Prostate gland (tissue), 2 donors: ENCODE measurements at regions not wholly inside any gene's neighbourhood (a gene's known extent, or its start where the extent isn't known, plus 50 kb on each side); places are given as distances from the start of the nearest gene placed in this dataset.

Experiments
- DNase-seq: peaks from one replicate; pipeline ENCODE4 v3.0.0-alpha.2; 2019; ENCODE audit warnings: low spot score
- H3K27ac ChIP-seq, 2 donors: fragments of 200-600 bp; sonication (generic); 2 replicates each; pipeline ENCODE4 v1.5.1; 2017 to 2019
- H3K27me3 ChIP-seq: fragments of 200-600 bp; sonication (generic); replicated peaks from 2 replicates; pipeline ENCODE4 v1.5.1; 2019; ENCODE audit not compliant: insufficient read depth
- H3K36me3 ChIP-seq, 2 donors: fragments of 200-600 bp; sonication (generic); 1 replicate in 1 of 2; 2 replicates in 1 of 2; pipeline versions ENCODE4 v1.5.1 to v1.8.1; 2017 to 2019
- H3K4me1 ChIP-seq: fragments of 200-600 bp; sonication (generic); replicated peaks from 2 replicates; pipeline ENCODE4 v1.5.1; 2019
- H3K4me3 ChIP-seq, 2 donors: fragments of 200-600 bp; sonication (generic); 2 replicates each; pipeline ENCODE4 v1.5.1; 2017 to 2019
- H3K9me3 ChIP-seq: fragments of 200-600 bp; sonication (generic); 2 replicates; pipeline ENCODE4 v1.5.1; 2017
- POLR2A ChIP-seq: fragments of 450-650 bp; IDR thresholded peaks from one replicate; pipeline ENCODE4 v1.6.1; 2016; ENCODE audit warnings: antibody characterized with exemption, mild to moderate bottlenecking
- POLR2AphosphoS5 ChIP-seq: sonication (generic); formaldehyde crosslinking; IDR thresholded peaks from one replicate; pipeline ENCODE4 v1.6.1; 2017; ENCODE audit warnings: antibody characterized with exemption
- WGBS: methylation state at CpG from one replicate; pipeline ENCODE4 v1.1.5; 2018; 5-methylcytosine and 5-hydroxymethylcytosine counted together
- intact Hi-C: fragments of 100-400 bp; cut with DNase I; formaldehyde crosslinking; loops from one replicate; pipeline ENCODE4 v1.14.2; 2022
- TF ChIP-seq, protein P1 (sequence below), 4 experiments: fragments of 200-600 bp in 2 of 4; fragments of 450-650 bp in 2 of 4; sonication (generic) in 2 of 4; IDR thresholded peaks; 1 replicate in 3 of 4; 2 replicates in 1 of 4; pipeline ENCODE4 v1.5.1; 2016 to 2019; ENCODE audit warnings: antibody characterized with exemption in 4 of 4, mild to moderate bottlenecking in 2 of 4, moderate library complexity in 2 of 4

DNA sequence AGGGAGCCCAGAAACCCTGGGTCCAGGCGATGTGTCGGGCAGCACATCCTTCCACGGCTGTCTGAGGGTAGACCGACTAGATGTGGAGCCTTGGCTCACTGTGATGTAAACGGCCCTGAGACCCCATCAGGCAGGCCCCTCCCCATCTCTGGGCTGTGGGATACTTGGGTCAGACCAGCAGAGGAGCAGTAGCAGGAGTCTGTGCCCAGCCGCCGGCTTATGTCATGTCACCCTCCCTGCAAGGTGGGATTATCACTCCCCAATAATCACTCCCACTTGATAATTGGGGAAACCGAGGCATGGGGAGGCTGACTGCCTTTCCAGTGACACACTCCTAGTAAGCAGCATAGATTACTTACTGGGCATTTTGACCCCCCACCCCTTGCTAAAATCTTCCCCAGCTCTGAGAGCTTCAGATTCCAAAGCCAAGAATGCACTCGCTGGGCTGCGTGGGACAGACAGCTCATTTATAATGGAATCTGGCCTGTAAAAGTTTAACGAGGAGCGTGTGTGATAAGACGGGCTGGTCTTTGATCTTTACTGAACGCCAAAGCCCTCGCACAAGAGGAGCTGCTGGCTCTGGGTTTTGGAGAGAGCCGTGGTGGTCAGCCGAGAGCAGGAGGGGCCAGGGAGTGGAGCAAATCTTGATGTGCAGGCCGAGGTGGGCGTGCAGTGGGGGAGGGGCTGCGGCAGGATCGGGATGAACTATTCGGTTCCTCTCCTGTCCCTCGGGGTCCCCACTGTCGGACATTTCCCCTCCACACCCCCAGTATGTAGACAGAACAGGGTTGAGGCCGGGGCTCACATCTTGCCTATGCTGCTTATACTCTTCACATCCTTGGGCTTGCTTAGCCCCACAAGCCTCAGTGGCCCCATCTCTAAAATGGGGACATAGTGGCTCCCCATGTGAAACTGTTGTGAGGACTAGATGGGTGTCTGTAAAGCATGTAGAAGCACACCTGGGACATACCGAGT lies 200.0 kb downstream of the GLI2 start:
- TF ChIP-seq POLR2A, result no peak
- TF ChIP-seq POLR2AphosphoS5, result peak; percentile 60
- peak; percentile 64 for DNase-seq
- no peaks in the 10 kb centered on the region for H3K9me3 ChIP-seq
- H3K4me3 ChIP-seq, result no peak overlapping the region
- no peaks in the 10 kb centered on the region for H3K27me3 ChIP-seq
- H3K27ac ChIP-seq, result peak overlapping the region; percentile 41 to 66
- intact Hi-C loops, result loop anchor here (5.0 kb wide), 2 partner anchors 68 to 198 kb away; partner anchors contain the start of gene GLI2
- H3K36me3 ChIP-seq, result no peaks in the 10 kb centered on the region
- WGBS, result 27% methylated on average over 26 of the region's 26 CpGs
- peaks cover 41% of the 10 kb centered on the region for H3K4me1 ChIP-seq

DNA sequence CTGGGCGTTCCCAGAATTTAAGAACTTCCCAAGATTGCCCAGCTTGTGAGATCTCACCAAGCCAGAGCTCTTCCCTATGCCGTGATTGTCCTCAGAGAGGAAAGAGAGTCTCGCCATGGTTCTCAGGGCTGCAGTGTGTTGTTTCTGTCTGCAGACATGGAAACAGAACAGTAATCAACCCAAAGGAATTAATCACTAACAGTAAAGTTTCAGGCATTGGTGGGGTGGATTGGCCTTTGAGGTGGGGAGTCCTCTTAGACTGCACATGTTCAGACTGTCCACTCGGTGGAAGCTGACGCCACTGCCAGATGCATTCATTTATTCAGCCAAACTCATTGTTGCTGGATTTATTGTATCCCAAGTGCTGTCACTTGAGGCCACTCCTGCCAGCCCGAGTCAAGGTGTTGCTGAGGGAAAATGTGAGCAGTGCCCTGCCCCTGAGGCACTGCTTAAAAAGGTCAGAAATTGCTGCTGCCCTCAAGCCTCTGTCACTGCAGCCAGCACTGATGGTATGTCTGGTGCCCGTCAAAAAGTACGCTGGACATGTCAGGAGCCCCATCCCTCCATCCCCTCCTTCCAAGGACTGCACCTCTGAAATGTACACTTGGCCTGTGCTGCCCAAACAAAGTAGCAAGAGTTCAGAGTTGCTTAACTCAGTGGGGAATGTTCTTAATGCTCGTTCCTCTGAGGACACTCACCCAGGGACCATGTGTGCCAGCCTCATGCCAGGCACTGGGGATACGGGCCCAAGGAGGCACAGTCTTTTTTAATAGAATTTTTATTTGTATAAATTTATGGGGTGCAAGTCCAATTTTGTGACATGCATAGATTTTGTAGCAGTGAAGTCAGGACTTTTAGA lies 201.0 kb downstream of the GLI2 start:
- no peak for DNase-seq
- WGBS, result 53% methylated on average over 10 of the region's 10 CpGs
- TF ChIP-seq POLR2AphosphoS5 (no peak), POLR2A (no peak)
- TF ChIP-seq, protein P1, sequence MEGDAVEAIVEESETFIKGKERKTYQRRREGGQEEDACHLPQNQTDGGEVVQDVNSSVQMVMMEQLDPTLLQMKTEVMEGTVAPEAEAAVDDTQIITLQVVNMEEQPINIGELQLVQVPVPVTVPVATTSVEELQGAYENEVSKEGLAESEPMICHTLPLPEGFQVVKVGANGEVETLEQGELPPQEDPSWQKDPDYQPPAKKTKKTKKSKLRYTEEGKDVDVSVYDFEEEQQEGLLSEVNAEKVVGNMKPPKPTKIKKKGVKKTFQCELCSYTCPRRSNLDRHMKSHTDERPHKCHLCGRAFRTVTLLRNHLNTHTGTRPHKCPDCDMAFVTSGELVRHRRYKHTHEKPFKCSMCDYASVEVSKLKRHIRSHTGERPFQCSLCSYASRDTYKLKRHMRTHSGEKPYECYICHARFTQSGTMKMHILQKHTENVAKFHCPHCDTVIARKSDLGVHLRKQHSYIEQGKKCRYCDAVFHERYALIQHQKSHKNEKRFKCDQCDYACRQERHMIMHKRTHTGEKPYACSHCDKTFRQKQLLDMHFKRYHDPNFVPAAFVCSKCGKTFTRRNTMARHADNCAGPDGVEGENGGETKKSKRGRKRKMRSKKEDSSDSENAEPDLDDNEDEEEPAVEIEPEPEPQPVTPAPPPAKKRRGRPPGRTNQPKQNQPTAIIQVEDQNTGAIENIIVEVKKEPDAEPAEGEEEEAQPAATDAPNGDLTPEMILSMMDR (IDR thresholded peaks at IDR 0.05), result no peak
- H3K36me3 ChIP-seq, result no peaks in the 10 kb centered on the region
- H3K4me1 ChIP-seq, result peaks cover 44% of the 10 kb centered on the region
- no peaks in the 10 kb centered on the region for H3K9me3 ChIP-seq
- intact Hi-C loops, result loop anchor here (5.0 kb wide), 2 partner anchors 69 to 199 kb away; partner anchors contain the start of gene GLI2
- H3K4me3 ChIP-seq, result no peak overlapping the region
- no peak overlapping the region for H3K27ac ChIP-seq
- no peaks in the 10 kb centered on the region for H3K27me3 ChIP-seq

DNA sequence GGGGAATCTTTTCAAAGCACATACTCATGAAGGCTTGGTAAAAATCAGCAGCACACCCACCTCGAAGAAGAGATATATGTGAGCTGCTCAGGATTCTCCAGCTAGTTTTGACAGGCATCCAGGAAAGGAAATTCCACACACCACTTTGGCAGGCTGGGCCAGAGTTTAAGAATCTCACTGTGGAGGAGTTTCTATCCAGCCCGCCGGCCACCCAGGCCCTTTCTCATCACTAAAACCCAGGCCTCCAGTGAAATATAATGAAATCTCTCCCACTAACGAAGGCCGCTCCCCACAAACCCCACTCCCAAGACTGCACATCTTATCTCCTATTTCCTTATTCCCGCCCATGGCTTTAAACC lies 202.0 kb downstream of the GLI2 start:
- intact Hi-C loops, result loop anchor here (5.0 kb wide), 2 partner anchors 70 to 200 kb away; partner anchors contain the start of gene GLI2
- H3K36me3 ChIP-seq, result no peaks in the 10 kb centered on the region
- TF ChIP-seq, protein P1 (IDR thresholded peaks at IDR 0.05), result no peak
- TF ChIP-seq POLR2AphosphoS5, result no peak
- no peak for TF ChIP-seq POLR2A
- H3K4me1 ChIP-seq, result peaks cover 44% of the 10 kb centered on the region
- no peak overlapping the region for H3K27ac ChIP-seq
- DNase-seq, result no peak
- H3K4me3 ChIP-seq, result no peak overlapping the region
- WGBS, result 27% methylated on average over 6 of the region's 6 CpGs
- no peaks in the 10 kb centered on the region for H3K27me3 ChIP-seq
- no peaks in the 10 kb centered on the region for H3K9me3 ChIP-seq

DNA sequence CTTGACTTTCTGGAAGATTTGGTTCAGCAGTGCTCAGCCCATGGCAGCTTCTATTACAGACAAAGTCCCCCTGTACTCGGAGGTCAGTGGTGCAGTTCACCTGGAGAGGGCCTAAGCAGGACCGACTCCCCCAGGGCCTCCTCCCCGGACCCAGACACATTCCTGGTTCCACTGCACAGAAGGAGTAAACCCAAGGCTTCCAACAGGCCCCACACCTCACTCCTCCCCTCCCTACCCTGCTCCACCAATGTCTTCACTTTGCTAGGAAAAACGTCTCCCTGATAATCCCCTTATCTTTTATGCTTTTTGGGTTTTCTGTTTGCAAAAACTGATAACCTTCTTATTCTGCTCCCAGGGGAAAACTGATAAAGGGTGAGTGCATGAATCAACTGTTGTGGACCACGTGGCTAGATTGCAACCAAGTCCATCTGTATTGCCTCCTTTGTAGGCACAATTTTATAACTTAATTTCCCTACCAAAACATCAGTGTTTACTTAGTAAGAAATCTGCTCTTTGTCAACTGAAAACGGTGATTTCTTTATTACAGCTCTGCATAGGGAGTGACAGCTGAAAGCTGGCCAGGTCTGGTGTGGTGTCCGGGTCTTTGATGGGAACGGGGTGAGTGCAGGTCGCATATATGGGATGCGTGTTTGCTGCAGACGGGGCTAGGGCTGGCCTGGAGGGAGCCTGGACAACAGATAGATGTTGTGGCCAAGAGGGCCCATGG lies 202.5 kb downstream of the GLI2 start:
- no peaks in the 10 kb centered on the region for H3K36me3 ChIP-seq
- intact Hi-C loops, result loop anchor here (5.0 kb wide), 2 partner anchors 71 to 201 kb away; partner anchors contain the start of gene GLI2
- H3K4me3 ChIP-seq, result no peak overlapping the region
- no peak for TF ChIP-seq POLR2AphosphoS5
- TF ChIP-seq, protein P1 (IDR thresholded peaks at IDR 0.05), result no peak
- no peak for TF ChIP-seq POLR2A
- WGBS, result 34% methylated on average over 11 of the region's 11 CpGs
- H3K27me3 ChIP-seq, result no peaks in the 10 kb centered on the region
- H3K9me3 ChIP-seq, result no peaks in the 10 kb centered on the region
- no peak for DNase-seq
- H3K27ac ChIP-seq, result no peak overlapping the region
- H3K4me1 ChIP-seq, result peaks cover 44% of the 10 kb centered on the region
